ENCODE measurements at regions not wholly inside any gene's neighbourhood (a gene's known extent, or its start where the extent isn't known, plus 50 kb on each side); places are given as distances from the start of the nearest gene placed in this dataset.

GRCh38 chr16:65524231-65524630 lies 402.4 kb upstream of the CDH11 start:
- no peak for DNase-seq

DNA sequence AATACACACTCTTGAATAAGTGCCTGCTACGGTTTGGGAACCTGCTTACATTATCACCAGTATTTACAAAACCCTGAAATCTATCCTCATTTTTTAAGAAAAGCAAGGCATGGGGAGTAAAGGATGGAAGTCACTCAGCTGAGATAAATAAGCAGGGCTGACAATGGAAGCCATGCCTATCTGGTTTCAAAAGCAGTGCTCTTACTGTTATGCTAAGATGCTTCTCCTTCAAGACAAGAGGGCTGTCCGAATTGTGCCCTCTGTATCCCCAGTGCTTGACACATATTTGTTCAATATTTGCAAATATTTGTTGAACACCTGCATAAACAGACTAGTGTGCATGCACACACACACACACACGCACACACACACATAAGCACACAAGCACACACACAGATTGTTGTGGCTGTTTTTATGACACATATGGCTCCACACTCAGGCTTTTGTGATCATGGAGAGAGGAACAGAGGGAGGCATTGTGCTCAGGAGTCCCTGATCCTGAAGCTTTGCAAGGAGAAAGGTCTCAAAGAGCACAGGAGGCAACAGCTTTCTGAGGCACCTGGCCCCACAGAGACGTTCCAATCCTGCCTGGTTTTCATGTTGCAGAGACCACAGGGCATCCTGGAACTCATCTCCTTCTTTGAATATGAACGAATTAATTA lies 401.6 kb upstream of the CDH11 start:
- no peak for DNase-seq

GRCh38 chr16:65522412-65522811 lies 400.5 kb upstream of the CDH11 start:
- DNase-seq = no peak

DNA sequence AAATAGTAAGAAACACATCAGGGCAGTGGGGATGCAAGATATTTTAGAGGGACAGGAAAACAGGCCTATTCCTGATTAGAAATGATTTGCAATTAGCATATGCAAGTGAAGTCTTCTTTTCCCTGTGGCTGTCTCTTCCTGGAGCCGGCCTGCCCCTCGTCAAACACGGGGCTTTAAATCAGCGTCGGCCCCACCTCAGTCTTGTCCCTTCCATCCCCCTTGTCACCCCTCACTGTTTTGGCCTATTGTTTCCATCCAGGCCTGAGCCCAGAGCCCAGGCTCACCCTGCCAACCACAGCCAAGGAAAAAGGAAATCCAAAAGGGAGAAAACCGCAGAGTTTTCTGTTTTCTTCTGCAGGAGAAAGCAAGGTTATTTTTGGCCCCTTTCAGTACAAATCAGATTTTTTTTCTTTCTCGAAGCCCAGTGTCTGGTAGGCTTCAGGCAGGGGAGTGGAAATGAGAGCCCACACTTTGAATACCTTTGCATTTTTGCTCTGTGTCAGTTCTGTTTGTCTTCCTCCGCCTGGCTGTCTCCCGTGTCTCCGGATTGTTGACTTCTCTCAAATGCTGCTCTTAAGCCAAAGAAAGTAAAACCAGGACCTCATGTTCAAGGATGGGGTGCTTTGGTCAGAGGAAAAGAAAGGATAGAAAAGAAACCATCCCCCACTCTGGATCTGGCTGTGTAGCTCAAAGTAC lies 399.9 kb upstream of the CDH11 start:
- DNase-seq = no peak

- DNase-seq = no peak
These were observed 397.5 kb upstream of the CDH11 start for GRCh38 chr16:65519402-65519801.

GRCh38 chr16:65515193-65515592 lies 393.3 kb upstream of the CDH11 start:
- DNase-seq = no peak

- no peak for DNase-seq
These were observed 389.0 kb upstream of the CDH11 start for GRCh38 chr16:65510850-65511249.

DNA sequence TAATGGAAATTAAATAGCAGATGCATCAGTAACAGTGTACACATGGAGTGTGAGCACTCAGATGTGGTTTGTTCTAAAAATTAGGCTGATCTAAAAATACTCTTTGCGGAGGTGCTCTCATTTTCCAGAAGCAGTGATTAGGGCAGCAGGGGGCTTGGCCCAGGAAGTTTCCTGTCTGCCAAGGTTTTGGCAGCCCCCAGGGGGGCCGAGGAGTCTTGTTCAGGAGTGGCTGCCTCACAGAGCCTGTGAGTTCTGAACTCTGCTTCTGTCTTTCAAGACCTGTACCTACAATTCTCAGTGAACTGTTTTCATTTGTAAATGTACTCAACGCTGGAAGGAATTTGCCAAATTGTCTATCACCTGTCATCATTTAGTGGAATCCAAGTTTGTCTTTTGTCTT lies 388.4 kb upstream of the CDH11 start:
- DNase-seq = no peak

DNA sequence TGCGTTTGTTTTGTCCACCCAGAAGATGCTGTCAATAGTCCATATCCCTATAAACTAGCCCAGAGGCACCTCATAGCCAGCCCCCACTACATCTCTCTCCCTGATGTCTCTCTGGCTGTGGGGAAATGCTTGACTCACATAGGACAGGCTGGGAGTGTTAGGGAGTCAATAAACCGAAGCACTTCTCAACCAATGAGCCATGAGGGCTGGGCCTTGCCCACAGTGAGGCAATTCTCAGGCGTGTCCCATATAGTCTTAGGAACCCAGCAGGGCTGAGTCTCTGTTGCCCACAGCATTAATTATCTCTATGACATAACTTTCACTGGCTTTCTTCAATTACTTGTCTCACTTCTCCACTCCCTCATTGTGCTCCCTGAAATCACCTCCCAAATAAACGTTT lies 387.3 kb upstream of the CDH11 start:
- DNase-seq = no peak

GRCh38 chr16:65500919-65501318 lies 379.1 kb upstream of the CDH11 start:
- no peak for DNase-seq

GRCh38 chr16:65500007-65500406 lies 378.1 kb upstream of the CDH11 start:
- DNase-seq = no peak

DNA sequence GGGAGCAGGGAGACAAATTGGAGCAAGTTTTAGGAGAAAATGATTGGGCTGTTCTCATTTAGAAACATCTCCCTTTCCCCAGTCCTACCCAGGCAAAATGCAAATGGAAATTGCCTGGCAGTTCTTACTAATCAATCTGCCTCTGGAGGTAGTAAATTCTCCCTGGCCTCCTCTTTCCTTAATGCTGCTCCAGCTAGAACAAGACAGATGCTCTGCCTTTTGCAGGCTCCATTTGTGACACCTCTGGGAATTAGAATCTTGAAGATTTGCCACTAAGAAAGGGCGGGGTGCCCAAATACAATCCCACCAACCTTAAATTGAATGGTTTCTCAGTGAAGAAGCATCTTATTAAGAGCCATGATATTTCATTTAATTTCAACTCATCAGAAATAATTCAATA lies 377.7 kb upstream of the CDH11 start:
- DNase-seq = no peak

- no peak for DNase-seq
These were observed 375.7 kb upstream of the CDH11 start for GRCh38 chr16:65497571-65497970.

DNA sequence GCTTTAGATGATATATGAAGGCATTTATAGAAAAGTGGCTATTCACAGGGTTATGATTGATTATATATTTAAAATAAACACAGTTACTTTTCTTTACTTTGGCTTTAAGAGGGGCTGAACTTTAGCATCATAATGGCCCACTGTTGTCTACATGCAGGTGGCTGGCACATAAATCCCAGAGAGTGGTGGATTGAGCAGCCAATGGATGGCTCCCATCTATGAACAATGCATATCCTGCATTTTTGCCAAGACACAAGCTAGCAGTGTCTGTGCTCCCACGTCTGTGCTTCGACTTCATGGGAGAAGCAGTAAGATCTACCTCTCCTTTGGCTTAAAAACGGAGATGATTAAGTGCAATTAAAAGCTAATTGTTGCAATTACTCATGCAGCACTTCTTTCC lies 373.2 kb upstream of the CDH11 start:
- no peak for DNase-seq

DNA sequence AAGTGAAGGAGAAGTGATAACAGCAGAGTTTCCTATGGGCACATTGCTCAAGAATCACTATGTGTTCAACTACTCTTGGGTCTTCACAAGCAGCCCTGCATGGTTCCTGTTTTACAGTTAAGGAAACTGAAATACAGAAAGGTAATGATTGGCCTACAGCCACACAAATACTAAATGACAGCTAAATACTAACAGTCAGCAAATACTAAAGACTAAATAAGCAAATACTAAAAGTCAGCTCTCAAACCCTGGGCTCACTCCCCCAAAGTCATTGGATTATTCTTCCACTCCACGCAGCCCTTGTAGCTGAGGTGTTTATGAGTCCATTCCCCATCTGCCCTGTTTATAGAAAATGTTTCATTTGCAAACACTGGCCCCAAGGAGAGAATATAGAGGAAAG lies 372.7 kb upstream of the CDH11 start:
- no peak for DNase-seq

- no peak for DNase-seq
These were observed 372.2 kb upstream of the CDH11 start for GRCh38 chr16:65494080-65494479.

GRCh38 chr16:65490286-65490685 lies 368.4 kb upstream of the CDH11 start:
- DNase-seq = no peak

DNA sequence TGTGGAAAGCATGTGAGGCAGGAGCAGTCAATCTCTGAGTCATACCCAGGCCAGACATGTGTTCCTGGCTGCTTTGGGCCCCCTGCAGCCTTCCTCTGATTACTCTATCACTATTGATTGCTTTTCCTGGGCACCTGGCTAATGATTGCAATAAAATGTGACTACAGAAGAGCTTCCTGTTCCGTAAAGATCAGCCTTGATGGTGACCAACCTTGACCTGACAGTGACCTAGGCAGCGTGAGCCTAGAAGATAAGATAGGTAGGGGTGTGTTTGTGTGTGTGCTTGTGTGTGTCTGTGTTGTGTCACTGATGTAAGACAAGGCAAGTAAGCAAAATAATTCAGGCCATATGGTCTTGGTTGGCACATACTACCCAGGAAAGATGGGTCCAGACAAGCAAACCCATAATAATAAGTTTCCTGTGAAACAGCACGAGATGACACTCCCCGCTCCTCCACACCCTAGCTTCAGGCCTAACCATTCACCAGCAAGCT lies 367.7 kb upstream of the CDH11 start:
- no peak for DNase-seq

DNA sequence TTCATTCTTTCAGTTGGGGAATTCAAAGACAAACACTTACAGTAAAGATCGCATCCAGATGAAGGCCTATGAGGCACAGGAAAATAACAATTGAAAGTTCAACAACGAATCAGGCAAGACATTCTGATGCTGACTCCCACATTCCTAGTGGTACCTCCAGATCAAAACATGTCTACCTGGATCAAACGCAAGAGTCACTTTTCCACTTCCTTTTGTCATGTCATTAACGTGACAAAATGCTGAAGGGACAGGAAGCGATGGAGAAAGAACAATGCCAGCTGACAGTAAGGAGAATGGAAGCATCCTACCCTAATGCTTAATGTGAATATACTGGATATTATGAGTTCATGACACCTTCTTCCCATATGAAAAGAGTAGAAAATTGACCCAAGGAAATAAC lies 365.4 kb upstream of the CDH11 start:
- DNase-seq = no peak

DNA sequence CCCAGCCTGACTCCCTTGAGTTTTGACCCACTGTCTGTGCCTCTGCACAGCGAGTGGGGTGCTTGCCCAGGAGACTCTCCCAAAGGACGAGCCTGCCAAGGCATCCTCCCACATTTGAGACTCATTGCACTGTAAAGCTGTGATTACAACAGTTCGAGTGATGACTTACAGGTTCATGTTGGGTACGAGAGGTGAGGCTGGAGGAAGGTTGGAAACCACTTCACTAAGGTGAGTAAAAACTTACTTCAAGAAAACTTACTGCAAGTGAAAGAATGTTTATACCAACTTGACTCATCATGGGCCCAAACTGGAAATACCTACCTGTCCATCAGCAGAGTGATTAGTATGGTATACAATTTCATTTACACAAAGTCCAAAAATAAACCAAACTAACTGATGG lies 360.1 kb upstream of the CDH11 start:
- DNase-seq = no peak

DNA sequence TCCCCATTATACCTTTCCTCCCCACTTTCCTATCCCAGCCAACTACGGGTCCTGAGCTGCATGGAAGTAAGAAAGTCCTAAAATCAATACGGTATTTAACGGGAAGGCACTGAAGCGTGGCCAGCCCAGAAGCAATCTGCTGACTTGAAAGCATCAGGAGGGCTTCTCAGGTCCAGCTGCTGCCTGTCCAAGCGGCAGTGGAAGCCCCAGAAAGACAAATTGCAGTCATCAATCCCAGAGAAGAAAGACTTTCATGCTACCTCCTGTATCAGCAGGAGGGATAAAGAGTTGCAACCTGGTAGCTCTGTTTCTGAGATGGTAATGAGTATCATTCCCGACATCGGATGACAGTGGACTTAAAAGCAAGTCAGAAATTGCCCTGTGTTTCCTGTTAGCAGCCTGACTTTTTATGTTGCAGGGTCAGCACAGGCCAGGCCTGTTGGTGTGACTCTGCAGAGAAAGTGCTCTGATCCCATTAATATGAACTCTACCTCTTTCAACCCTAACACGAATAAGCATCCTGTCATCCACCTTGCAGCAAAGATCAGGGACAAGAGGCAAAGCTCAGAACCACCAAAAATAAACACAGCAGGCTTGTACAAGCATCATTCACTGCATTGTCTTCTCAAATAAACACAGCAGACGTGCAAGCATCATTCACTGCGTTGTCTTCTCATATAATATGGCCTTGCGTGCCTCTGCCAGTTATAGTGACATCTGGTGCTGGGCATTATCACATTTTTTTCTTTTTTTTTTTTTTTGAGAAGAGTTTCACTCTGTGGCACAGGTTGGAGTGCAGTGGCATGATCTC lies 358.6 kb upstream of the CDH11 start:
- no peak for DNase-seq

GRCh38 chr16:65476448-65476955 lies 354.6 kb upstream of the CDH11 start:
- no peak for DNase-seq

- no peak for DNase-seq
These were observed 351.8 kb upstream of the CDH11 start for GRCh38 chr16:65473699-65474098.

DNA sequence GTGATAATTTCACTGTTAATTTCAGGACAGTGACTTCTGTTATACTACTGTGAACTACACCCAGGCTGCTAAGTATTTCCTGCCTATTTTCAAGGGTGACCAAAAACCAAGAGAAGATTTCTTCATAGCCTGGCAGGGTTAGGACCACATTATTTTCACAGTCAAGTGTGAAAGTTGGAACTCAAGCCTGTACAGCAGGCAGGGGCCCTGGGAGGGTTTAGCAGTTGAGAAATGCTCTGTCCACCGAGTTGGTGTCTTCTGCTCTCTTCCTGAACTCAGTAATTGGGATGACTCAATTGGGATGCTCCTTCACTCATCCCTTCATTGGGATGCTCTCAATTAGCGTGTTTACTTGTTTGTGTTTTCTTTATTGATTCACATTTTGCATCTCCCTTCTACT lies 347.3 kb upstream of the CDH11 start:
- DNase-seq = no peak

All from activated naive CD4-positive, alpha-beta T cell (primary cell).